NCI-H2227 (cell line): ENCODE measurements at regions not wholly inside any gene's neighbourhood (a gene's known extent, or its start where the extent isn't known, plus 50 kb on each side); places are given as distances from the start of the nearest gene placed in this dataset.

Source experiments
- DNase-seq: peaks from one replicate; lab custom pipeline; 2025; ENCODE audit not compliant: unreplicated experiment; lab: John Stamatoyannopoulos, UW

DNA sequence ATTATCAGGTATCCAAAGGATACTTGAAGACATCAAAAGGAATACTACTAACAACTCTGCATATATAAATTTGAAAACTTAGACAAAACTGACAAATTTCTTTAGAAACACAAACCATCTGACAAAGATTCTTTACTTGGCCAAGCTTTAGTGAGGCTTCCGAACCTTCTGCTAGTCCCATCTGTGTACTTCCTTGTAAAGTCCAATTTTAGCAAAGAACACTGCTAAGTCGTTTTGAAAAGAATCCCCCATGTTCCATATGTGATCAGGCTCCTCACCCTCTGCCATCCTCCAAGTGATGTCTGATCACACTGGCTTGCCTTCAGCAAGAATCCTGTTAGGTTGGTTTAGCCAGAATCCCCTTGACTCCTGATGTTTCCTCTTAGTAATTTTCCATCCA, 150.0 kb upstream of the ACO1 start:
- DNase-seq = no peak

GRCh38 chr9:32247168-32247567, 137.3 kb upstream of the ACO1 start:
- no peak for DNase-seq

- DNase-seq = no peak
These were observed 136.2 kb upstream of the ACO1 start for GRCh38 chr9:32248189-32248712.

DNA sequence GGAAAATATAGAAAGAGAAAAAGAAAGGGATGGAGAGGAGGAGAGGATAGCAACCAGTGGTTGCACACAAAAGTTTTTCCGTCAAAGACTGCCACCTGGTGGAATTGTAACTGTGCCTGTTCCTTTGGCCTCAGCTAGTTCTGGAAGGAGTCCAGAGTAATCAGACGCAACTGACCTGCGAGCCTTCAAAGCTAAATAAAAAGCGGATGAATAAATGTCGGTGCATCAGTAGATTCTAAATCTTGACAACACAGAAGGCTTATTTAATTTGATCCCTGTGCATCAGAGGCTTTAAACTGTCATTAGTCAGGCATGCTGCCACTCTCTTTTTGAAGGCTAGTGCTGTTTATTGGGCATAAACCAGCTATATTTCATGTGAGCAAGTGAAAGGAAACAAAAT, 132.9 kb upstream of the ACO1 start:
- DNase-seq = peak; percentile 51

- DNase-seq = no peak
These were observed 130.7 kb upstream of the ACO1 start for GRCh38 chr9:32253731-32254130.

GRCh38 chr9:32255026-32255425, 129.4 kb upstream of the ACO1 start:
- no peak for DNase-seq

GRCh38 chr9:32258482-32258881, 126.0 kb upstream of the ACO1 start:
- no peak for DNase-seq

GRCh38 chr9:32260151-32260862, 124.1 kb upstream of the ACO1 start:
- DNase-seq = no peak

- DNase-seq = no peak
These were observed 120.1 kb upstream of the ACO1 start for GRCh38 chr9:32264170-32264864.

- no peak for DNase-seq
These were observed 119.4 kb upstream of the ACO1 start for GRCh38 chr9:32265037-32265436.

- DNase-seq = no peak
These were observed 105.5 kb upstream of the ACO1 start for GRCh38 chr9:32278991-32279390.

GRCh38 chr9:32289756-32290155, 94.7 kb upstream of the ACO1 start:
- no peak for DNase-seq

GRCh38 chr9:32291370-32291769, 93.1 kb upstream of the ACO1 start:
- DNase-seq = no peak

DNA sequence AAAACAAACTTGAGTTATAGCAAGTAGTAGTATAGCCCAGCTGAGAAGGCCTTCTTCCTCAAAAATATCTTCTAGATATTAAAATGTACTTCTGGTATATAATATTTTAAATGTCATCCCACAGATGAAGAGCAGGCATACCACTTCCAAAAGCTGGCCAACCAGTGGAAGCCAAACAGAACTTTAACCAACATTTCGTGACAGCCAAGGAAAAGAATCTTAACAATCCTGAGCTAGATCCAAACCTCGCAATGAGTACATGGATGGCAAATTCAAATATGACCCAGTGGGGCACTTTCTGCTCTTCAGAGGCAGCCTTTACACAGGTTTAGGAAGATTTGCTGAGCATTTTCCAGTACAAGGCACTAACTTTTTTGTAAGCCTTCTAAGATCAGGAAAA, 91.8 kb upstream of the ACO1 start:
- DNase-seq = no peak

DNA sequence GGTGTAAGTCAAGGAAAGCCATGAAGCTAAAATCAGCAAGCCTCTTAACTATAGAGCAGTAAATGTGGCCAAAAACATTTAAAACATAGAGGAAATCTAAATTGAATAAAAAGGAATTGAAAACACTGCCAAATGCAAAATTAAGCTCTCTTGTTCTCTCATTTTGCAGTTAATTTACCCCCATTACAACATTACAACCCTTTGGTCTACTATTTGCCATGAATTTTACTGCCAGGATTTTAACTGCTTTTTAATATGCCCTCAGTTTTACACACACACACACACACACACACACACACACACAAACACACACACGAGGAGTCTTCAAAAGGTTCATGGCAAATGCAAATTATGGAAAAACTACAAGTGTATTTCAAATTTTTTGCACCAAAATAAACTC, 91.4 kb upstream of the ACO1 start:
- no peak for DNase-seq

DNA sequence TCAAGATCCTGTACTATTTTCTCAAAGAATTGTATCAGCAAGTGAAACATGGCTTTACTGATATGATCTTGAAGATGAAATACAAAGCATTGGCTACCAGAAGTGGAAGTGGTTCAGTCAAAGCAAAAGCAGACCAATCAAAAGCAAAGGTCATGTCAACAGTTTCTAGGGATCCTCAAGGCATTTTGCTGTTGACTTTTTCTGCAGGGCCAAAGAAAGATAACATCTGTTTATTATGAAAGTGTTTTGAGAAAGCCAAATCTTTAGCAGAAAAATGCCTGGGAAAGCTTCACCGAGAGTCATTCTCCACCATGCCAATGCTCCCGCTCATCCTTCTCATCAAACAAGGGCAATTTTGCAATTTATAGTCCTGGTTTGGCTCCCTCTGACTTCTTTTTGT, 90.3 kb upstream of the ACO1 start:
- no peak for DNase-seq

DNA sequence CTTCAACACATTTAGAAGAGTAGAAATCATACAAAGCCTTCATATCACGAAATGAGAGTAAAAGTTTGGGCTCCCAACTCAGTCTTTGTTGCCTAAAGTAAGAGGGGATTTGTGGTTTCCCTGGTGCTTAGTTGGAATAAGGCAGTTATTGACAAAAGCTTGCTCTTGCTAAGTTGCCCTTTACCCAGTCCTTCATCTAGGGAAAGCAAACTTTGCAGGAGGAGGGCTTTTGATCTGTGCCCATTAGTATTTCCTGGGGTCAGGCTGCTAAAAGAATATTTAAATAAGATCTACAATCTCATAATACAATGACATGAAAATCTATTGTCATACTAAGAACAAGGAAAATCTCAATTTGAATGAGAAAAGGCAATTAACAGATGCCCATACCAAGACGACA, 84.1 kb upstream of the ACO1 start:
- no peak for DNase-seq

- no peak for DNase-seq
These were observed 79.9 kb upstream of the ACO1 start for GRCh38 chr9:32304495-32304894.

- DNase-seq = no peak
These were observed 78.4 kb upstream of the ACO1 start for GRCh38 chr9:32306006-32306405.

DNA sequence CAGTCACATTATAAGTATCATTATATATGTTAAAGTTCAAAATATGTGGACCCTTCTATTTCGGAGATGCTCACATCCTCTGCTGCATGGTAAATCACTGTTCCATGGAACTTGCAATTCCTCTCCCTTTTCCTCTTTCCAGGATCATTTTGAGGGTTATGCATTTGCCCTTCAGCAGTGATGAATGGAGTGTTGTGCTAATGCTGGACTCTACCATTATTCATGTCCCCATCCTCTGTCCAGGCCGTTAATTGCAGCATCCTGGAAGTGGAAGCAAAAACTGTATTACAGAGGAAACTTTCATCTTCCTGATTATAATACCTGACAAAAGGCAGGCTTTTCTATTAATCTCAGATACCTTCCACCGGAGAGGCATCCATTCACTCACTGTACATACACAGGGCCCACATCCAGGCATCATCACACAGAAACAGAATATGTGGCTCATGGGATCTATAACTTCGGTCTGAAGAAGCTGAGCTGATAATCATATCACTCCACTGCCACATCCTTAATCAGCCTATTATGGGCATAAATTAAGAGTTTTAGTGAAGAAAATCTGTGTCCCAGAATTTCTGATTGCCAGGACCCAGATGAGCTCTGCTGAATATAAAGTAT, 65.0 kb upstream of the ACO1 start:
- no peak for DNase-seq

DNA sequence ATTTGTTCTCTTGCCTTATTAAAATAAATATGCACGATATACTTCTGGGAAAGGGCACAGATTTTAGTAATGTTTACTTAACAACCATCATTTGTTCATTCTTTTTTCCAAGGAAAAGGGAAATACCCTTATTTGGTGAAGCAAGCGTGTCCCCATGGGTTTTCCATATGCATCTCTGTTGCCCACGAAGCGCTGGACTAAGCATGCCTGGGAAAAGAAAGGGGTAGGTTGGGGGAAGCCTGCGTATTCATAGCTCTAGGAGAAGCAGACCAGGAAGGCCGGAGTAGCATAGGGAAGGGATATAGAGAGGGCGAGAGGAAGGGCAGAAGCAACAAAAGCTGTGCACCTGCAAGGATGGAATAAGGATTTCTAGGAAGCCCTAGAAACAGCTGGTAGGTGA, 61.8 kb upstream of the ACO1 start:
- no peak for DNase-seq

GRCh38 chr9:32326146-32326545, 58.3 kb upstream of the ACO1 start:
- no peak for DNase-seq
